GM21390 (cell line): ENCODE measurements at regions not wholly inside any gene's neighbourhood (a gene's known extent, or its start where the extent isn't known, plus 50 kb on each side); places are given as distances from the start of the nearest gene placed in this dataset.

Experiments
- ATAC-seq: cut with Tn5 transposase; IDR thresholded peaks from one replicate; pipeline ENCODE4 v1.9.1; 2021; ENCODE audit not compliant: unreplicated experiment

GRCh38 chr11:87374038-87374807 lies 336.5 kb downstream of the TMEM135 start:
- no peak for ATAC-seq
